IMR-90 (cell line): ENCODE measurements at regions not wholly inside any gene's neighbourhood (a gene's known extent, or its start where the extent isn't known, plus 50 kb on each side); places are given as distances from the start of the nearest gene placed in this dataset.
A peak's percentile ranks its signal among the peaks of the same experiment; 100 is the strongest.

Experiments
- ATAC-seq: fragments of 200-7000 bp; cut with Tn5 transposase; 2 replicates; pipeline ENCODE4 v1.9.1; 2020; ENCODE audit warnings: low read depth, mild to moderate bottlenecking, moderate library complexity
- BruUV-seq: library from RNA; stranded (reverse); fragments of 400-500 nt; replicated peaks from 2 replicates; lab custom pipeline; 2021; lab: Mats Ljungman, UMichigan
- CTCF ChIA-PET: fragments of 300-600 bp; formaldehyde crosslinking; extraction: SDS; loops from one replicate; lab custom pipeline; 2021; ENCODE audit warnings: antibody characterized with exemption; lab: Yijun Ruan, JAX
- POLR2A ChIA-PET: fragments of 300-600 bp; sonication (Branson Sonifier 250); formaldehyde crosslinking; loops from one replicate; lab custom pipeline; 2022; ENCODE audit warnings: antibody characterized with exemption; ENCODE audit not compliant: unreplicated experiment; lab: Charles Lee
- DNase-seq: peaks from one replicate; pipeline ENCODE4 v3.0.0; 2013
- H2AFZ ChIP-seq: replicated peaks from 2 replicates; pipeline ENCODE3; 2013; ENCODE audit warnings: low read length, mild to moderate bottlenecking; ENCODE audit not compliant: poor library complexity
- H2AK5ac ChIP-seq: 2 replicates; pipeline ENCODE4 v1.6.1; 2013; ENCODE audit warnings: low read depth, low read length, inconsistent platforms
- H2AK9ac ChIP-seq: replicated peaks from 2 replicates; pipeline ENCODE3; 2013; ENCODE audit warnings: mild to moderate bottlenecking, low read depth, low read length, moderate library complexity; ENCODE audit not compliant: poor library complexity
- H2BK120ac ChIP-seq: 2 replicates; pipeline ENCODE4 v1.6.1; 2013; ENCODE audit warnings: low read depth, low read length, inconsistent platforms
- H2BK15ac ChIP-seq: 3 replicates; pipeline ENCODE4 v1.6.1; 2013; ENCODE audit warnings: low read depth, low read length, inconsistent platforms
- H2BK20ac ChIP-seq: 2 replicates; pipeline ENCODE4 v1.6.1; 2013; ENCODE audit warnings: low read depth, mild to moderate bottlenecking, inconsistent platforms, low read length, moderate library complexity
- H2BK5ac ChIP-seq: 2 replicates; pipeline ENCODE4 v1.6.1; 2013; ENCODE audit warnings: mild to moderate bottlenecking, low read depth, low read length, inconsistent platforms; ENCODE audit not compliant: poor library complexity, severe bottlenecking
- H3K14ac ChIP-seq: replicated peaks from 2 replicates; pipeline ENCODE4 v1.6.1; 2013; ENCODE audit warnings: low read depth, low read length, inconsistent platforms
- H3K18ac ChIP-seq: 2 replicates; pipeline ENCODE4 v1.6.1; 2013; ENCODE audit warnings: low read depth, low read length, control low read depth
- H3K23ac ChIP-seq: 2 replicates; pipeline ENCODE4 v1.6.1; 2013; ENCODE audit warnings: low read depth, low read length, inconsistent platforms
- H3K27ac ChIP-seq: 2 replicates; pipeline ENCODE4 v1.5.1; 2013; ENCODE audit warnings: mild to moderate bottlenecking, control low read depth, low read length; ENCODE audit not compliant: insufficient read depth
- H3K27me3 ChIP-seq: 2 replicates; pipeline ENCODE4 v1.6.1; 2013; ENCODE audit warnings: low read length; ENCODE audit not compliant: control insufficient read depth, insufficient read depth
- H3K36me3 ChIP-seq: 2 replicates; pipeline ENCODE4 v1.6.1; 2013; ENCODE audit warnings: low read length, mixed read lengths; ENCODE audit not compliant: control insufficient read depth, insufficient read depth
- H3K4ac ChIP-seq: 2 replicates; pipeline ENCODE4 v1.6.1; 2013; ENCODE audit warnings: low read depth, low read length, inconsistent platforms
- H3K4me1 ChIP-seq: 2 replicates; pipeline ENCODE4 v1.6.1; 2013; ENCODE audit warnings: low read length, mixed read lengths; ENCODE audit not compliant: control insufficient read depth, insufficient read depth
- H3K4me2 ChIP-seq: 2 replicates; pipeline ENCODE4 v1.6.1; 2013; ENCODE audit warnings: low read depth, mild to moderate bottlenecking, control low read depth, low read length, moderate library complexity
- H3K4me3 ChIP-seq: 2 replicates; pipeline ENCODE4 v1.5.1; 2013; ENCODE audit warnings: low read depth, mild to moderate bottlenecking, control low read depth, low read length, moderate library complexity; ENCODE audit not compliant: insufficient read depth
- H3K56ac ChIP-seq: 2 replicates; pipeline ENCODE4 v1.6.1; 2013; ENCODE audit warnings: low read length, inconsistent platforms; ENCODE audit not compliant: insufficient read depth; ENCODE audit errors: extremely low read depth
- H3K79me1 ChIP-seq, 2 experiments: 2 replicates each; pipeline ENCODE4 v1.6.1; 2013; ENCODE audit warnings: low read length in 2 of 2, inconsistent platforms in 1 of 2, low read depth in 1 of 2
- H3K9ac ChIP-seq: 2 replicates; pipeline ENCODE4 v1.6.1; 2013; ENCODE audit warnings: low read depth, low read length, control low read depth
- H3K9me1 ChIP-seq: 2 replicates; pipeline ENCODE4 v1.6.1; 2013; ENCODE audit warnings: low read length, inconsistent platforms; ENCODE audit not compliant: insufficient read depth
- H3K9me3 ChIP-seq: 2 replicates; pipeline ENCODE4 v1.6.1; 2013; ENCODE audit warnings: low read length; ENCODE audit not compliant: control insufficient read depth, insufficient read depth
- H4K20me1 ChIP-seq: 2 replicates; pipeline ENCODE4 v1.6.1; 2013; ENCODE audit warnings: low read length, inconsistent platforms; ENCODE audit not compliant: insufficient read depth
- H4K5ac ChIP-seq: 2 replicates; pipeline ENCODE4 v1.6.1; 2013; ENCODE audit warnings: mild to moderate bottlenecking, low read depth, low read length, control low read depth
- H4K8ac ChIP-seq, 2 experiments: 2 replicates each; pipeline ENCODE4 v1.6.1; 2013; ENCODE audit warnings: low read depth in 2 of 2, low read length in 2 of 2, control low read depth in 1 of 2, inconsistent platforms in 1 of 2
- H4K91ac ChIP-seq: 2 replicates; pipeline ENCODE4 v1.6.1; 2013; ENCODE audit warnings: low read depth, low read length, inconsistent platforms; ENCODE audit not compliant: insufficient read depth
- CHD1 ChIP-seq: IDR thresholded peaks from 2 replicates; pipeline ENCODE4 v1.6.1; 2012; ENCODE audit warnings: low read depth, low read length, improper control_type of control experiment
- MAFK ChIP-seq: IDR thresholded peaks from 2 replicates; pipeline ENCODE4 v1.6.1; 2012; ENCODE audit warnings: low read depth, low read length, improper control_type of control experiment
- NFE2L2 ChIP-seq: fragments of 150-350 bp; IDR thresholded peaks from 2 replicates; pipeline ENCODE4 v1.6.1; 2016; ENCODE audit warnings: low read depth, mild to moderate bottlenecking, low read length
- RAD21 ChIP-seq: IDR thresholded peaks from 2 replicates; pipeline ENCODE4 v1.6.1; 2012; ENCODE audit warnings: low read length, improper control_type of control experiment
- SMC3 ChIP-seq: fragments of 150-350 bp; IDR thresholded peaks from 2 replicates; pipeline ENCODE4 v1.6.1; 2016; ENCODE audit warnings: low read depth, mild to moderate bottlenecking, antibody characterized with exemption, low read length, moderate library complexity
- WGBS, 2 experiments: methylation state at CpG; one replicate each; pipeline versions ENCODE4 v1.1.5 to v1.1.7; 2013; ENCODE audit warnings: missing lambda C conversion rate in 2 of 2; ENCODE audit not compliant: insufficient read length in 1 of 2; ENCODE audit errors: extremely low coverage in 2 of 2; 5-methylcytosine and 5-hydroxymethylcytosine counted together
- dilution Hi-C: fragments of 300-500 bp; cut with HindIII; formaldehyde crosslinking; loops from one replicate; pipeline ENCODE4 v1.14.3; 2018; ENCODE audit warnings: low sequenced_read_pairs; ENCODE audit not compliant: unreplicated experiment
- in situ Hi-C: fragments of 300-500 bp; cut with MboI; formaldehyde crosslinking; loops from 3 replicates; pipeline ENCODE4 v1.14.3; 2019; ENCODE audit warnings: low sequenced_read_pairs, inconsistent platforms, mixed read lengths
- intact Hi-C: fragments of 100-400 bp; cut with micrococcal nuclease; formaldehyde crosslinking; loops from 2 replicates; pipeline ENCODE4 v1.10.0; 2022

DNA sequence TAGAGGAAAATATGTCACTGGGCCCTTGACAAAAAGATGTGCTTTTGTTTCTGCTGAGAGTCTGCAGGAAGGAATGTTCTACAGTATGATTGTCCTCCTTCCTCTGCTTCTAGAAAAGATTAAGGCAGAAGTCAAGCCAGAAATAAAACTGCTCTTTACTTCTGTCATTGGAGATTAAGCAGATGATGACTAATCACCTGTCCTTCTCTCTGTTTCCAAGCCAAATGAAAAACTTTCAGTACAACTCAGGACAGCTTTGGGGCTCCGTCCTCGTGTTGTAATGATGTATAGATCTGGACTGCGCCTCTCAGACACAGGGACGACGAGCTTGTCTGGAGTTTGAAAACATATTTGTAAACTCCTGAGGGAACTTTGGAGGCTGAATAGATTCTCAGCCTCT lies 159.3 kb downstream of the DYRK2 start:
- Histone ChIP-seq H3K9me3 (no peaks in the 10 kb centered on the region), H3K4me3 (no peak overlapping the region), H3K23ac (0 out of 2 replicates have a peak overlapping the region, but pooled peaks have one; percentile 8), H2BK15ac (no peak overlapping the region), H3K4me1 (peaks cover 5% of the 10 kb centered on the region), H2BK5ac (no peak overlapping the region), H3K4me2 (peak overlapping the region; percentile 52), H4K91ac (no peak overlapping the region), H3K14ac (peak overlapping the region; percentile 46), H2AK5ac (no peak overlapping the region), H4K8ac (no peak overlapping the region), H3K36me3 (no peaks in the 10 kb centered on the region), H2BK120ac (no peak overlapping the region), H3K27ac (no peak overlapping the region), H3K4ac (no peak overlapping the region), H2AFZ (peak overlapping the region; percentile 60), H2BK20ac (no peak overlapping the region; the same call in 1 of the 2 replicates), H3K9me1 (no peaks in the 10 kb centered on the region), H3K79me1 (no peaks in the 10 kb centered on the region), H3K9ac (no peak overlapping the region), H4K20me1 (no peaks in the 10 kb centered on the region), H3K56ac (no peak overlapping the region), H2AK9ac (no peak overlapping the region), H4K5ac (no peak overlapping the region), H3K18ac (no peak overlapping the region), H3K27me3 (no peaks in the 10 kb centered on the region)
- no TSS peak for BruUV-seq
- peak; percentile 40 for ATAC-seq
- intact Hi-C loops (no loop called here), in situ Hi-C loops (no loop called here), dilution Hi-C loops (no loop called here)
- POLR2A ChIA-PET, result no interaction called here
- TF ChIP-seq MAFK (no peak), RAD21 (no peak), SMC3 (no peak), NFE2L2 (no peak), CHD1 (no peak)
- CTCF ChIA-PET, result interaction anchor here (1.0 kb wide), 1 partner anchor 20 kb away, joined by 7 read pairs; no protein-coding TSS in a partner anchor
- DNase-seq, result peak; percentile 16
- no CpG with 5 or more reads among the region's 5 CpGs for WGBS, 2 experiments
